B cell (primary cell): ENCODE measurements at regions not wholly inside any gene's neighbourhood (a gene's known extent, or its start where the extent isn't known, plus 50 kb on each side); places are given as distances from the start of the nearest gene placed in this dataset.

Source experiments
- ATAC-seq: fragments of 200-7000 bp; cut with Tn5 transposase; one replicate; pipeline ENCODE4 v1.10.0; 2021; ENCODE audit warnings: low read depth, mild to moderate bottlenecking, moderate number of reproducible peaks, moderate library complexity
- CTCF ChIA-PET: fragments of 350-600 bp; sonication (Branson Sonifier 250); formaldehyde crosslinking; loops from one replicate; lab custom pipeline; 2021; ENCODE audit warnings: antibody characterized with exemption, inconsistent platforms; lab: Charles Lee
- POLR2A ChIA-PET: fragments of 350-600 bp; sonication (Branson Sonifier 250); formaldehyde crosslinking; loops from one replicate; lab custom pipeline; 2021; ENCODE audit warnings: antibody characterized with exemption; lab: Charles Lee
- DNase-seq: peaks from one replicate; pipeline ENCODE4 v3.0.0; 2013
- H2AFZ ChIP-seq: 2 replicates; pipeline ENCODE4 v1.6.1; 2012; ENCODE audit warnings: mild to moderate bottlenecking, low read depth, low read length; ENCODE audit not compliant: insufficient read depth, poor library complexity, severe bottlenecking
- H3K27ac ChIP-seq, 2 donors: 1 replicate in 1 of 2; 2 replicates in 1 of 2; pipeline ENCODE4 v1.5.1; 2012 to 2013; ENCODE audit warnings: low read length in 2 of 2, mild to moderate bottlenecking in 2 of 2, moderate library complexity in 1 of 2
- H3K27me3 ChIP-seq, 4 experiments: fragments of 200-600 bp in 1 of 4; sonication (generic) in 1 of 4; replicated peaks in 1 of 4; 1 replicate in 2 of 4; 2 replicates in 2 of 4; pipeline versions ENCODE4 v1.6.1 to v1.7.0; 2013 to 2016; ENCODE audit warnings: low read length in 3 of 4, mild to moderate bottlenecking in 2 of 4, mixed read lengths in 1 of 4, moderate library complexity in 1 of 4; ENCODE audit not compliant: insufficient read depth in 4 of 4, control insufficient read depth in 3 of 4; ENCODE audit errors: control extremely low read depth in 1 of 4
- H3K36me3 ChIP-seq, 2 experiments: replicated peaks in 1 of 2; 1 replicate in 1 of 2; 2 replicates in 1 of 2; pipeline versions ENCODE4 v1.6.1 to v1.7.1; 2013; ENCODE audit warnings: low read length in 1 of 2; ENCODE audit not compliant: insufficient read depth in 2 of 2, control insufficient read depth in 1 of 2; ENCODE audit errors: control extremely low read depth in 1 of 2, extremely low read depth in 1 of 2
- H3K4me1 ChIP-seq, 2 donors: fragments of 200-600 bp in 1 of 2; sonication (generic) in 1 of 2; 1 replicate in 1 of 2; 2 replicates in 1 of 2; pipeline versions ENCODE4 v1.5.1 to v1.6.1; 2013 to 2017; ENCODE audit warnings: low read length in 2 of 2; ENCODE audit not compliant: control insufficient read depth in 2 of 2, insufficient read depth in 2 of 2
- H3K4me2 ChIP-seq: replicated peaks from 2 replicates; pipeline ENCODE3; 2012; ENCODE audit warnings: mild to moderate bottlenecking, low read depth, low read length; ENCODE audit not compliant: poor library complexity, severe bottlenecking
- H3K4me3 ChIP-seq, 5 experiments: fragments of 200-600 bp in 1 of 5; sonication (generic) in 1 of 5; 1 replicate in 3 of 5; 2 replicates in 2 of 5; pipeline versions ENCODE4 v1.5.1 to v1.7.0; 2011 to 2016; ENCODE audit warnings: low read length in 4 of 5, mild to moderate bottlenecking in 4 of 5, low read depth in 2 of 5, control low read depth in 1 of 5, moderate library complexity in 1 of 5; ENCODE audit not compliant: insufficient read depth in 1 of 5; ENCODE audit errors: control extremely low read depth in 1 of 5, extremely low read depth in 1 of 5
- H3K79me2 ChIP-seq: fragments of 200-600 bp; sonication (generic); one replicate; pipeline ENCODE4 v1.6.0; 2016; ENCODE audit warnings: low read length; ENCODE audit not compliant: control insufficient read depth, insufficient read depth
- H3K9ac ChIP-seq: fragments of 200-600 bp; sonication (generic); 2 replicates; pipeline ENCODE4 v1.6.1; 2017; ENCODE audit warnings: mild to moderate bottlenecking, low read length, moderate library complexity
- H3K9me3 ChIP-seq, 3 donors: one replicate each; pipeline versions ENCODE4 v1.6.1 to v1.7.1; 2013; ENCODE audit warnings: low read length in 2 of 3; ENCODE audit not compliant: control insufficient read depth in 2 of 3, insufficient read depth in 1 of 3; ENCODE audit errors: control extremely low read depth in 1 of 3
- H4K20me1 ChIP-seq: 2 replicates; pipeline ENCODE4 v1.6.0; 2012; ENCODE audit warnings: mild to moderate bottlenecking, low read length; ENCODE audit not compliant: insufficient read depth, control insufficient read depth, poor library complexity, severe bottlenecking
- H3K27ac Mint-ChIP-seq: one replicate; pipeline ENCODE4 v1.8.0; 2021; ENCODE audit warnings: mixed read lengths
- H3K27me3 Mint-ChIP-seq: one replicate; pipeline ENCODE4 v1.8.0; 2021; ENCODE audit warnings: mixed read lengths
- H3K4me1 Mint-ChIP-seq: one replicate; pipeline ENCODE4 v1.8.0; 2021; ENCODE audit warnings: mixed read lengths
- H3K4me3 Mint-ChIP-seq: one replicate; pipeline ENCODE4 v1.8.0; 2021; ENCODE audit warnings: mixed read lengths
- H3K9me3 Mint-ChIP-seq: one replicate; pipeline ENCODE4 v1.8.0; 2022; ENCODE audit warnings: mixed read lengths; ENCODE audit not compliant: insufficient read depth
- EZH2 ChIP-seq: IDR thresholded peaks from 2 replicates; pipeline ENCODE4 v1.6.1; 2012; ENCODE audit warnings: borderline replicate concordance, low read depth, mild to moderate bottlenecking, moderate library complexity, low read length; ENCODE audit not compliant: insufficient read depth, poor library complexity, severe bottlenecking
- WGBS: methylation state at CpG from one replicate; pipeline ENCODE4 v1.1.5; 2013; ENCODE audit warnings: missing lambda C conversion rate; ENCODE audit not compliant: insufficient coverage; 5-methylcytosine and 5-hydroxymethylcytosine counted together
- intact Hi-C: fragments of 100-400 bp; cut with micrococcal nuclease; formaldehyde crosslinking; loops from one replicate; pipeline ENCODE4 v1.10.0; 2022
- TF ChIP-seq, protein P1 (sequence below): fragments of 200-600 bp; IDR thresholded peaks from one replicate; pipeline ENCODE4 v1.8.0; 2022; ENCODE audit warnings: antibody characterized with exemption, mild to moderate bottlenecking

DNA sequence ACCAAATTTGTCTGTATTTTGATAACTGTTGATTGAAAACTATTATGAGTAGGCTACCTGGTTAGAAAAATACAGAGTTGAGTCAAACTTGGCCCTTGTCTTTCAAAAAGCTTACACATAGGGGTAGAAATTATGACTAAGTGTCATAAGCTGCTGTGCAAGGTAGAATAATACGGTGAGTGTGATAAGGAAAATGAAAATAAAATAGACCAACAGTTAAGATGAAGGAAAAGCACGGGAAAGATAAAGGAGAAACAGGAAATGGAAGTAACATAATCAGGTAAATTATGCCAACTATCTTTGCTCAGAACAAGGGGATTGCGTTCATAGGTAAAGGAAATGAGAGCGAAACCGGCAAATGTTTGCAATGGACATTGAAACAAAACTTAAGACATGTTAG, 302.5 kb downstream of the PCDH7 start:
- TF ChIP-seq, protein P1, sequence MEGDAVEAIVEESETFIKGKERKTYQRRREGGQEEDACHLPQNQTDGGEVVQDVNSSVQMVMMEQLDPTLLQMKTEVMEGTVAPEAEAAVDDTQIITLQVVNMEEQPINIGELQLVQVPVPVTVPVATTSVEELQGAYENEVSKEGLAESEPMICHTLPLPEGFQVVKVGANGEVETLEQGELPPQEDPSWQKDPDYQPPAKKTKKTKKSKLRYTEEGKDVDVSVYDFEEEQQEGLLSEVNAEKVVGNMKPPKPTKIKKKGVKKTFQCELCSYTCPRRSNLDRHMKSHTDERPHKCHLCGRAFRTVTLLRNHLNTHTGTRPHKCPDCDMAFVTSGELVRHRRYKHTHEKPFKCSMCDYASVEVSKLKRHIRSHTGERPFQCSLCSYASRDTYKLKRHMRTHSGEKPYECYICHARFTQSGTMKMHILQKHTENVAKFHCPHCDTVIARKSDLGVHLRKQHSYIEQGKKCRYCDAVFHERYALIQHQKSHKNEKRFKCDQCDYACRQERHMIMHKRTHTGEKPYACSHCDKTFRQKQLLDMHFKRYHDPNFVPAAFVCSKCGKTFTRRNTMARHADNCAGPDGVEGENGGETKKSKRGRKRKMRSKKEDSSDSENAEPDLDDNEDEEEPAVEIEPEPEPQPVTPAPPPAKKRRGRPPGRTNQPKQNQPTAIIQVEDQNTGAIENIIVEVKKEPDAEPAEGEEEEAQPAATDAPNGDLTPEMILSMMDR, result no peak
- TF ChIP-seq EZH2, result no peak
- H3K27ac Mint-ChIP-seq, result no peak overlapping the region
- WGBS, result 100% methylated on average over 1 of the region's 5 CpGs
- no peak overlapping the region for H3K4me3 ChIP-seq
- H3K4me1 ChIP-seq, result no peaks in the 10 kb centered on the region
- no peaks in the 10 kb centered on the region for H3K36me3 ChIP-seq
- ChIA-PET POLR2A (no interaction called here), CTCF (no interaction called here)
- H4K20me1 ChIP-seq, result no peaks in the 10 kb centered on the region
- no peak overlapping the region for H3K27ac ChIP-seq
- no peaks in the 10 kb centered on the region for H3K9me3 ChIP-seq
- intact Hi-C loops, result no loop called here
- H3K27me3 ChIP-seq, result no peaks in the 10 kb centered on the region
- ATAC-seq (no peak), DNase-seq (no peak)
- H3K4me1 Mint-ChIP-seq, result no peaks in the 10 kb centered on the region
- no peak overlapping the region for H3K4me3 Mint-ChIP-seq
- H3K27me3 Mint-ChIP-seq, result no peaks in the 10 kb centered on the region
- H3K79me2 ChIP-seq, result no peaks in the 10 kb centered on the region
- H3K4me2 ChIP-seq, result no peak overlapping the region
- H3K9ac ChIP-seq, result no peak overlapping the region
- H3K9me3 Mint-ChIP-seq, result no peaks in the 10 kb centered on the region
- no peak overlapping the region for H2AFZ ChIP-seq

DNA sequence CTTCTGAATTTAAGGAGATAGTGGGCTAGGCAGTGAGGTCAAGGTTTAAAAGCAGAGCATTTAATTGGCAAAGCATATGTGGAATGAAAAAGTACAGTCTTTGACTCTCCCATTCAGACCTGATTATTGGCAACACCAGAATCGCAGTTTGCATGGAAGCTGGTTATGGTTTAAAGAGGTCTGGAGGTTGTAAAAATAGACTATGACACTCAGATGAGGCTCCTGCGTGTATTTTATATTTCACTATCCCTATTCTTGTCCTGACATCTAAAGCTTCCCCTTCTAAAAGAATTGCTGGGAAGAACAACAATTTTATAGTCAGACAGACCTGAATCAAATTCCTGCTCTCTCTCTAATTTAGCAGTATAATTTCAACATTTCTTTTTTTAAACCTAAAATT, 302.9 kb downstream of the PCDH7 start:
- Histone ChIP-seq H2AFZ (no peak overlapping the region), H3K4me2 (no peak overlapping the region), H3K36me3 (no peaks in the 10 kb centered on the region), H4K20me1 (no peaks in the 10 kb centered on the region), H3K4me3 (no peak overlapping the region), H3K9ac (no peak overlapping the region), H3K4me1 (no peaks in the 10 kb centered on the region), H3K79me2 (no peaks in the 10 kb centered on the region), H3K27me3 (no peaks in the 10 kb centered on the region), H3K9me3 (no peaks in the 10 kb centered on the region), H3K27ac (no peak overlapping the region)
- H3K27me3 Mint-ChIP-seq, result no peaks in the 10 kb centered on the region
- intact Hi-C loops, result no loop called here
- ATAC-seq (no peak), DNase-seq (no peak)
- no peak overlapping the region for H3K4me3 Mint-ChIP-seq
- no peak overlapping the region for H3K27ac Mint-ChIP-seq
- WGBS, result no CpG with 5 or more reads among the region's 2 CpGs
- ChIA-PET CTCF (interaction anchor here (1.1 kb wide), 1 partner anchor 24 kb away, joined by 3 read pairs; no protein-coding TSS in a partner anchor), POLR2A (no interaction called here)
- H3K4me1 Mint-ChIP-seq, result no peaks in the 10 kb centered on the region
- TF ChIP-seq, protein P1, result no peak
- TF ChIP-seq EZH2, result no peak
- no peaks in the 10 kb centered on the region for H3K9me3 Mint-ChIP-seq
